Dendritic cell treated with granulocyte-macrophage colony-stimulating factor and Interleukin-4, amounts not matched to agents 40 ng/mL and 50 ng/mL, for 4 days (primary cell): ENCODE measurements at regions not wholly inside any gene's neighbourhood (a gene's known extent, or its start where the extent isn't known, plus 50 kb on each side); places are given as distances from the start of the nearest gene placed in this dataset.
"Not testable (repeated sequence)": the region's sequence is repeated elsewhere in the genome, so short reads cannot be mapped to it uniquely, and the experiment has no call there.

ENCODE experiments used
- H3K27ac Mint-ChIP-seq: one replicate; pipeline ENCODE4 v1.8.0; 2022; ENCODE audit warnings: mild to moderate bottlenecking, mixed read lengths
- H3K27me3 Mint-ChIP-seq: one replicate; pipeline ENCODE4 v1.8.0; 2022; ENCODE audit warnings: mild to moderate bottlenecking, mixed read lengths
- H3K36me3 Mint-ChIP-seq: one replicate; pipeline ENCODE4 v1.8.0; 2022; ENCODE audit warnings: low read depth, mixed read lengths
- H3K4me1 Mint-ChIP-seq: one replicate; pipeline ENCODE4 v1.8.0; 2022; ENCODE audit warnings: low read depth, mixed read lengths
- H3K4me3 Mint-ChIP-seq: one replicate; pipeline ENCODE4 v1.8.0; 2022; ENCODE audit warnings: mild to moderate bottlenecking, moderate library complexity, mixed read lengths
- H3K9me3 Mint-ChIP-seq: one replicate; pipeline ENCODE4 v1.8.0; 2022; ENCODE audit warnings: mixed read lengths
- intact Hi-C: fragments of 100-400 bp; cut with micrococcal nuclease; formaldehyde crosslinking; loops from one replicate; pipeline ENCODE4 v1.15.0; 2022

DNA sequence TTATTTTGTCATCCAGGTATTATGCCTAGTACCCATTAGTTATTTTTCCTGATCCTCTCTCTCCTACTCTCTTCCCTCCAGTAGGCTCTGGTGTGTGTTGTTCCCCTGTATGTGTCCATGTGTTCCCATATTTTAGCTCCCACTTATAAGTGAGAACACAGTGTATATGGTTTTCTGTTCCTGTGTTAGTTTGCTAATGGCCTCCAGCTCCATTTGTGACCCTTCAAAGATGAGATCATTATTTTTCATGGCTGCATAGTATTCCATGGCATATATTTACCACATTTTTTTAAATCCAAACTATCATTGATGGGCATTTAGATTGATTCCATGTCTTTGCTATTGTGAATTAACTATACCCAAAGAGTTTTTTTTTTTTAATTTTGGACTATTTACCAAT is 1675.7 kb upstream of the B3GALT2 start:
- Mint-ChIP-seq H3K27me3 (no peaks in the 10 kb centered on the region), H3K36me3 (no peaks in the 10 kb centered on the region), H3K9me3 (peaks cover 27% of the 10 kb centered on the region), H3K4me3 (no peak overlapping the region), H3K27ac (no peak overlapping the region), H3K4me1 (no peaks in the 10 kb centered on the region)
- intact Hi-C loops: no loop called here

DNA sequence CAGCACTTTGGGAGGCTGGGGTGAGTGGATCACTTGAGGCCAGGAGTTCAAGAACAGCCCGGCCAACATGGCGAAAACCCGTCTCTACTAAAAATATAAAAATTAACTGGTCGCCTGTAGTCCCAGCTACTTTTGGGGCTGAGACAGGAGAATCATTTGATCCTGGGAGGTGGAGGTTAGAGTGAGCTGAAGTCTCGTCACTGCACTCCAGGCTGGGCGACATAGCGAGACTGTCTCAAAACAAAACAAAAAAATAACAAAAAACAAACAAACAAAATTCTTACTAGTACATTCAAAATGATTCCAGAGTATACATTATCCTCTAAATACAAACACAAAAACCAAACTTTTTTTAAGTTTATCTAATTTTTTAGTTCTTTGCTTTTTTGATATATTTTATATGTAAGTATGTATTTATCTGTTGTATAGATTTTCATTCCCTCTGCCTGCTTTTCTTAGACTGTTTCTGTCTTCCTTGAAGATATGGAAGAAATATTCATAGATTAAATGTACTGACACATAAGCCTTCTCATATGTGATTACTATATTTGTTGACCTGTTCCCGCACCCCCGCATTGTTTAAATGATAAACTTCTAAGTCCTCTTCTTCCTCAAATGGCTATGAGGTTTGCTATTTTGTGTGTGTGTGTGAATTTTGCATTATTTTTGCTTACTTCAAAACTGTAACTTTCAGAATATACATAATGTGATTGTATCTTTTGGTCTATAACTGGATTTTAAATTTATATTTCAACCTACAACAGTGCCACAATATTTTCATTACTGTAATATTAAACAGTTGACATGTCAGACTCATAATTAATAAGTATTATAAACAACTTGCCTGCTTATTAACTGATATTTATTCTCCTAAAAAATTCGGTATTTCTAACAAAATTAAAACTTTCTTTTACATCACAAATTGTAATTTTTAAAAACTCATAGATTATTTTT is 1674.1 kb upstream of the B3GALT2 start:
- no peaks in the 10 kb centered on the region for H3K36me3 Mint-ChIP-seq
- intact Hi-C loops: no loop called here

GRCh38 chr1:194859481-194860154 is 1673.2 kb upstream of the B3GALT2 start:
- peaks cover 27% of the 10 kb centered on the region for H3K9me3 Mint-ChIP-seq

More for the DNA sequence above, 1674.1 kb upstream of the B3GALT2 start:
- Mint-ChIP-seq H3K4me1 (no peaks in the 10 kb centered on the region), H3K27ac (no peak overlapping the region), H3K4me3 (no peak overlapping the region), H3K27me3 (no peaks in the 10 kb centered on the region), H3K9me3 (peaks cover 27% of the 10 kb centered on the region)

GRCh38 chr1:194858811-194859480 is 1672.5 kb upstream of the B3GALT2 start:
- H3K4me1 Mint-ChIP-seq, H3K36me3 Mint-ChIP-seq, H3K27me3 Mint-ChIP-seq, H3K4me3 Mint-ChIP-seq, H3K27ac Mint-ChIP-seq, intact Hi-C loops: not testable (repeated sequence)
- peaks cover 27% of the 10 kb centered on the region for H3K9me3 Mint-ChIP-seq

More at GRCh38 chr1:194859481-194860154, 1673.2 kb upstream of the B3GALT2 start:
- H3K27me3 Mint-ChIP-seq, intact Hi-C loops, H3K4me1 Mint-ChIP-seq, H3K27ac Mint-ChIP-seq, H3K36me3 Mint-ChIP-seq, H3K4me3 Mint-ChIP-seq: not testable (repeated sequence)

GRCh38 chr1:194857413-194857812 is 1671.0 kb upstream of the B3GALT2 start:
- intact Hi-C loops: no loop called here
- Mint-ChIP-seq H3K27me3 (no peaks in the 10 kb centered on the region), H3K9me3 (peaks cover 27% of the 10 kb centered on the region), H3K27ac (no peak overlapping the region), H3K36me3 (no peaks in the 10 kb centered on the region), H3K4me3 (no peak overlapping the region), H3K4me1 (no peaks in the 10 kb centered on the region)

DNA sequence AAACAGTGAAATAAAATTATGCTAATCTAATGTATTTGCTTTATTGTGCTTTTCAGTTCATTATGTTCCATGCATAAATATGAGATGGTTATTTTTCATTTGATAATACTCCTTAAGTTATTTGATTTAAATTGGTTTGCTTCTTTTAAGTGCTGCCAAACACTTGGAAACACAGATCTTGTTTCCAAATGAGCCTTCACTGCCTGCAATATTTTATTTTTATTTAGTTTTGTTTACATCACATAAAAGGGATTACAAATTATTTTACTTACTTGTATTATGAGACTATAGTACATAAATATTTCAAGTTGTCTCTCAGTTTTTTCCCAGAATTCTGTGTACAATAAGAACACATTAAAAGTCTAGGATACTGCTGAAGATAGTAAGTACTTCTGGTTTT is 1662.4 kb upstream of the B3GALT2 start:
- Mint-ChIP-seq H3K4me3 (no peak overlapping the region), H3K4me1 (no peaks in the 10 kb centered on the region), H3K36me3 (no peaks in the 10 kb centered on the region), H3K27ac (no peak overlapping the region), H3K27me3 (no peaks in the 10 kb centered on the region), H3K9me3 (peaks cover 21% of the 10 kb centered on the region)
- intact Hi-C loops: no loop called here

GRCh38 chr1:194846488-194846887 is 1660.1 kb upstream of the B3GALT2 start:
- H3K36me3 Mint-ChIP-seq: no peaks in the 10 kb centered on the region
- no peak overlapping the region for H3K27ac Mint-ChIP-seq
- intact Hi-C loops: no loop called here
- H3K27me3 Mint-ChIP-seq: no peaks in the 10 kb centered on the region
- H3K9me3 Mint-ChIP-seq: peaks cover 35% of the 10 kb centered on the region
- no peaks in the 10 kb centered on the region for H3K4me1 Mint-ChIP-seq
- no peak overlapping the region for H3K4me3 Mint-ChIP-seq

GRCh38 chr1:194843077-194843476 is 1656.7 kb upstream of the B3GALT2 start:
- Mint-ChIP-seq H3K9me3 (peaks cover 41% of the 10 kb centered on the region), H3K4me3 (no peak overlapping the region), H3K27ac (no peak overlapping the region), H3K36me3 (no peaks in the 10 kb centered on the region), H3K27me3 (no peaks in the 10 kb centered on the region), H3K4me1 (no peaks in the 10 kb centered on the region)
- intact Hi-C loops: no loop called here

DNA sequence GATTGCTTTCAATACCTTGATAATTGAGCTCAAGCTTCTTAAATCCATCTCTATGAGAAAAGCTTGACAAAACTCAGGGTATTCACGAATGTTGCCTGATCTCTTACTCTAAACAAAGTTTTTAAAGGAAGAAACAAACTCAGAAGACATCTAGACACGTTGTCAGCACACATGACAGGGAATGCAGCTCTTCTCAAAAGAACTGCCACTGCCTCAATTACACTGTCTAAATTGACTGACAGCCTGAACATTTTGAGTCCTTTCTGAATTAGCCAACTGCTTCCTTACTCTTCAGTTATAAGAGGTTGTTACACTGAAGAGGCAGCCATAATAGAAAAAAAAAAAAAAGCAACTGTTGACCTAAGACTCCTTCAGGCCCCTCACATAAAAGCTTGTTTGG is 1646.7 kb upstream of the B3GALT2 start:
- no peak overlapping the region for H3K4me3 Mint-ChIP-seq
- H3K9me3 Mint-ChIP-seq: peaks cover 9% of the 10 kb centered on the region
- no peak overlapping the region for H3K27ac Mint-ChIP-seq
- intact Hi-C loops: no loop called here
- H3K27me3 Mint-ChIP-seq: no peaks in the 10 kb centered on the region
- H3K4me1 Mint-ChIP-seq: no peaks in the 10 kb centered on the region
- H3K36me3 Mint-ChIP-seq: no peaks in the 10 kb centered on the region

- H3K27ac Mint-ChIP-seq, H3K27me3 Mint-ChIP-seq, H3K36me3 Mint-ChIP-seq, intact Hi-C loops, H3K9me3 Mint-ChIP-seq, H3K4me1 Mint-ChIP-seq, H3K4me3 Mint-ChIP-seq: not testable (repeated sequence)
Observed at GRCh38 chr1:194831595-194831994, 1645.2 kb upstream of the B3GALT2 start.

GRCh38 chr1:194830387-194830786 is 1644.0 kb upstream of the B3GALT2 start:
- Mint-ChIP-seq H3K36me3 (no peaks in the 10 kb centered on the region), H3K27ac (no peak overlapping the region), H3K4me3 (no peak overlapping the region), H3K27me3 (no peaks in the 10 kb centered on the region), H3K9me3 (peaks cover 7% of the 10 kb centered on the region), H3K4me1 (no peaks in the 10 kb centered on the region)
- intact Hi-C loops: no loop called here

- intact Hi-C loops: no loop called here
- no peak overlapping the region for H3K4me3 Mint-ChIP-seq
- H3K9me3 Mint-ChIP-seq: peaks cover 7% of the 10 kb centered on the region
- H3K27me3 Mint-ChIP-seq: no peaks in the 10 kb centered on the region
- H3K4me1 Mint-ChIP-seq: no peaks in the 10 kb centered on the region
- no peaks in the 10 kb centered on the region for H3K36me3 Mint-ChIP-seq
- H3K27ac Mint-ChIP-seq: no peak overlapping the region
Observed at GRCh38 chr1:194829492-194829891, 1643.1 kb upstream of the B3GALT2 start.

- Mint-ChIP-seq H3K4me3 (no peak overlapping the region), H3K27ac (no peak overlapping the region), H3K27me3 (no peaks in the 10 kb centered on the region), H3K4me1 (no peaks in the 10 kb centered on the region), H3K9me3 (peaks cover 7% of the 10 kb centered on the region), H3K36me3 (no peaks in the 10 kb centered on the region)
- intact Hi-C loops: no loop called here
Observed at GRCh38 chr1:194825382-194825781, 1639.0 kb upstream of the B3GALT2 start.

- intact Hi-C loops: no loop called here
- Mint-ChIP-seq H3K36me3 (no peaks in the 10 kb centered on the region), H3K4me1 (no peaks in the 10 kb centered on the region), H3K27ac (no peak overlapping the region), H3K27me3 (no peaks in the 10 kb centered on the region), H3K4me3 (no peak overlapping the region), H3K9me3 (no peaks in the 10 kb centered on the region)
Observed at GRCh38 chr1:194821091-194821490, 1634.7 kb upstream of the B3GALT2 start.
